NCI-H1092 treated with DMSO at 0.1 percent for 48 hours (cell line): ENCODE measurements at regions not wholly inside any gene's neighbourhood (a gene's known extent, or its start where the extent isn't known, plus 50 kb on each side); places are given as distances from the start of the nearest gene placed in this dataset.

ENCODE experiments used
- DNase-seq: peaks from one replicate; lab custom pipeline; 2025; lab: John Stamatoyannopoulos, UW

- no peak for DNase-seq
Measured at GRCh38 chr1:87723193-87723592, 394.5 kb downstream of the LMO4 start.

GRCh38 chr1:87728169-87728568 lies 399.5 kb downstream of the LMO4 start:
- no peak for DNase-seq

- DNase-seq, result no peak
Measured at GRCh38 chr1:87730274-87731216, 401.9 kb downstream of the LMO4 start.

GRCh38 chr1:87733386-87733785 lies 404.7 kb downstream of the LMO4 start:
- DNase-seq, result no peak

- DNase-seq, result no peak
Measured at GRCh38 chr1:87735750-87736149, 407.1 kb downstream of the LMO4 start.

GRCh38 chr1:87739141-87739540 lies 410.5 kb downstream of the LMO4 start:
- no peak for DNase-seq

GRCh38 chr1:87739704-87740103 lies 411.0 kb downstream of the LMO4 start:
- DNase-seq, result no peak

GRCh38 chr1:87743256-87743655 lies 414.6 kb downstream of the LMO4 start:
- DNase-seq, result peak; percentile 4

- DNase-seq, result no peak
Measured at GRCh38 chr1:87744056-87744455, 415.4 kb downstream of the LMO4 start.

GRCh38 chr1:87744763-87745162 lies 416.1 kb downstream of the LMO4 start:
- no peak for DNase-seq

GRCh38 chr1:87753366-87753765 lies 424.7 kb downstream of the LMO4 start:
- DNase-seq, result no peak

GRCh38 chr1:87754139-87754538 lies 425.5 kb downstream of the LMO4 start:
- no peak for DNase-seq

- DNase-seq, result no peak
Measured at GRCh38 chr1:87757676-87758075, 429.0 kb downstream of the LMO4 start.

GRCh38 chr1:87759421-87760087 lies 430.9 kb downstream of the LMO4 start:
- no peak for DNase-seq

- no peak for DNase-seq
Measured at GRCh38 chr1:87760155-87760554, 431.5 kb downstream of the LMO4 start.

- DNase-seq, result no peak
Measured at GRCh38 chr1:87760654-87761053, 432.0 kb downstream of the LMO4 start.

- no peak for DNase-seq
Measured at GRCh38 chr1:87763483-87763882, 434.8 kb downstream of the LMO4 start.

GRCh38 chr1:87765057-87765680 lies 436.5 kb downstream of the LMO4 start:
- no peak for DNase-seq

GRCh38 chr1:87765681-87766070 lies 437.0 kb downstream of the LMO4 start:
- no peak for DNase-seq

- DNase-seq, result no peak
Measured at GRCh38 chr1:87766737-87767136, 438.1 kb downstream of the LMO4 start.

GRCh38 chr1:87778896-87779295 lies 450.2 kb downstream of the LMO4 start:
- DNase-seq, result no peak

- DNase-seq, result no peak
Measured at GRCh38 chr1:87781554-87781953, 452.9 kb downstream of the LMO4 start.

- DNase-seq, result no peak
Measured at GRCh38 chr1:87783315-87783714, 454.6 kb downstream of the LMO4 start.
